OCI-LY1 (cell line): ENCODE measurements at regions not wholly inside any gene's neighbourhood (a gene's known extent, or its start where the extent isn't known, plus 50 kb on each side); places are given as distances from the start of the nearest gene placed in this dataset.

Source experiments
- H2AFZ ChIP-seq: fragments of 200-600 bp; sonication (generic), shearing (Covaris generic); 2 replicates; pipeline ENCODE4 v1.6.0; 2014; ENCODE audit warnings: antibody characterized with exemption, mild to moderate bottlenecking, low read length
- H3F3A ChIP-seq: fragments of 200-600 bp; sonication (generic), shearing (Covaris generic); 2 replicates; pipeline ENCODE4 v1.6.0; 2014; ENCODE audit warnings: mild to moderate bottlenecking, antibody characterized with exemption, low read length, moderate library complexity; ENCODE audit not compliant: insufficient read depth
- H3K27ac ChIP-seq: fragments of 200-600 bp; sonication (generic); 2 replicates; pipeline ENCODE4 v1.5.1; 2014; ENCODE audit warnings: low read length, mixed run types, mild to moderate bottlenecking, low read depth; ENCODE audit not compliant: poor library complexity, severe bottlenecking
- H3K27me3 ChIP-seq: fragments of 200-600 bp; sonication (generic); 2 replicates; pipeline ENCODE4 v1.6.0; 2014; ENCODE audit warnings: antibody characterized with exemption, mild to moderate bottlenecking, low read length, moderate library complexity; ENCODE audit not compliant: insufficient read depth
- H3K36me3 ChIP-seq: fragments of 200-600 bp; sonication (generic); 2 replicates; pipeline ENCODE4 v1.6.1; 2014; ENCODE audit warnings: mild to moderate bottlenecking, antibody characterized with exemption, low read length, moderate library complexity, mixed read lengths; ENCODE audit not compliant: insufficient read depth
- H3K4me1 ChIP-seq: fragments of 200-600 bp; sonication (generic); 2 replicates; pipeline ENCODE4 v1.5.1; 2014; ENCODE audit warnings: mild to moderate bottlenecking, low read length, moderate library complexity; ENCODE audit not compliant: insufficient read depth, severe bottlenecking
- H3K4me2 ChIP-seq: fragments of 200-600 bp; sonication (generic), shearing (Covaris generic); 2 replicates; pipeline ENCODE4 v1.6.1; 2014; ENCODE audit warnings: low read length
- H3K4me3 ChIP-seq: fragments of 200-600 bp; sonication (generic); 2 replicates; pipeline ENCODE4 v1.5.1; 2014; ENCODE audit warnings: low read length, low read depth, mild to moderate bottlenecking, mixed read lengths; ENCODE audit not compliant: poor library complexity, severe bottlenecking
- H3K79me2 ChIP-seq: fragments of 200-600 bp; shearing (Covaris generic); 2 replicates; pipeline ENCODE4 v1.6.1; 2016; ENCODE audit warnings: mixed run types, low read length, mixed read lengths; ENCODE audit not compliant: insufficient read depth
- H3K9ac ChIP-seq: fragments of 200-600 bp; sonication (generic), shearing (Covaris generic); 2 replicates; pipeline ENCODE4 v1.6.1; 2014; ENCODE audit warnings: mild to moderate bottlenecking, low read length, mixed read lengths
- H3K9me2 ChIP-seq: fragments of 200-600 bp; sonication (generic), shearing (Covaris generic); 2 replicates; pipeline ENCODE4 v1.6.1; 2014; ENCODE audit warnings: low read depth, mild to moderate bottlenecking, low read length, mixed read lengths
- H3K9me3 ChIP-seq: fragments of 200-600 bp; shearing (Covaris generic); 2 replicates; pipeline ENCODE4 v1.6.1; 2014; ENCODE audit warnings: low read length, mixed read lengths
- H4K20me1 ChIP-seq: fragments of 200-600 bp; sonication (generic), shearing (Covaris generic); 2 replicates; pipeline ENCODE4 v1.6.0; 2016; ENCODE audit warnings: mild to moderate bottlenecking, low read length; ENCODE audit not compliant: insufficient read depth
- CTCF ChIP-seq: fragments of 200-600 bp; sonication (generic), shearing (Covaris generic); IDR thresholded peaks from 2 replicates; pipeline ENCODE4 v1.5.1; 2017; ENCODE audit warnings: mild to moderate bottlenecking, antibody characterized with exemption, low read length, moderate library complexity, mixed read lengths
- EZH2 ChIP-seq: fragments of 200-600 bp; sonication (generic), shearing (Covaris generic); IDR thresholded peaks from 2 replicates; pipeline ENCODE4 v1.8.0; 2017; ENCODE audit warnings: borderline replicate concordance, mixed run types, mild to moderate bottlenecking, antibody characterized with exemption, low read length, moderate library complexity, mixed read lengths

GRCh38 chr12:60114169-60114568 lies 518.3 kb downstream of the SLC16A7 start:
- H3K9ac ChIP-seq = no peak overlapping the region
- no peak overlapping the region for H3K27ac ChIP-seq
- H3K4me2 ChIP-seq = no peak overlapping the region
- no peaks in the 10 kb centered on the region for H4K20me1 ChIP-seq
- no peaks in the 10 kb centered on the region for H3K9me2 ChIP-seq
- no peaks in the 10 kb centered on the region for H3K36me3 ChIP-seq
- no peaks in the 10 kb centered on the region for H3K9me3 ChIP-seq
- no peak overlapping the region for H2AFZ ChIP-seq
- H3F3A ChIP-seq = no peaks in the 10 kb centered on the region
- H3K4me3 ChIP-seq = no peak overlapping the region
- no peaks in the 10 kb centered on the region for H3K4me1 ChIP-seq
- no peaks in the 10 kb centered on the region for H3K79me2 ChIP-seq
- no peak for TF ChIP-seq EZH2
- no peak for TF ChIP-seq CTCF
- no peaks in the 10 kb centered on the region for H3K27me3 ChIP-seq

- TF ChIP-seq EZH2 (no peak), CTCF (no peak)
- Histone ChIP-seq H3K9ac (no peak overlapping the region), H2AFZ (no peak overlapping the region), H3K4me1 (no peaks in the 10 kb centered on the region), H3K27me3 (no peaks in the 10 kb centered on the region), H3K27ac (no peak overlapping the region), H3K4me2 (no peak overlapping the region), H3K4me3 (no peak overlapping the region), H3F3A (no peaks in the 10 kb centered on the region), H3K9me3 (no peaks in the 10 kb centered on the region), H3K36me3 (no peaks in the 10 kb centered on the region), H3K9me2 (no peaks in the 10 kb centered on the region), H4K20me1 (no peaks in the 10 kb centered on the region), H3K79me2 (no peaks in the 10 kb centered on the region)
Observed at GRCh38 chr12:60119327-60119726, 523.5 kb downstream of the SLC16A7 start.

GRCh38 chr12:60120199-60120598 lies 524.4 kb downstream of the SLC16A7 start:
- Histone ChIP-seq H3K4me1 (no peaks in the 10 kb centered on the region), H3F3A (no peaks in the 10 kb centered on the region), H3K27ac (no peak overlapping the region), H3K27me3 (no peaks in the 10 kb centered on the region), H3K36me3 (no peaks in the 10 kb centered on the region), H3K4me3 (no peak overlapping the region), H3K79me2 (no peaks in the 10 kb centered on the region), H3K9me3 (no peaks in the 10 kb centered on the region), H2AFZ (no peak overlapping the region), H3K9me2 (no peaks in the 10 kb centered on the region), H3K4me2 (no peak overlapping the region), H3K9ac (no peak overlapping the region), H4K20me1 (no peaks in the 10 kb centered on the region)
- TF ChIP-seq EZH2 = no peak
- no peak for TF ChIP-seq CTCF
